Activated gamma-delta T cell treated with anti-CD3 and anti-CD28 coated beads, Interleukin-2, amount 50 U/mL, for 16 hours (primary cell): ENCODE measurements at regions not wholly inside any gene's neighbourhood (a gene's known extent, or its start where the extent isn't known, plus 50 kb on each side); places are given as distances from the start of the nearest gene placed in this dataset.
"Not testable (repeated sequence)": the region's sequence is repeated elsewhere in the genome, so short reads cannot be mapped to it uniquely, and the experiment has no call there.

ENCODE experiments used
- DNase-seq: peaks from one replicate; pipeline ENCODE4 v3.0.0-alpha.2; 2020; ENCODE audit warnings: low read depth

GRCh38 chr20:4435671-4436455 lies 186.8 kb upstream of the ADRA1D start:
- DNase-seq, result no peak

DNA sequence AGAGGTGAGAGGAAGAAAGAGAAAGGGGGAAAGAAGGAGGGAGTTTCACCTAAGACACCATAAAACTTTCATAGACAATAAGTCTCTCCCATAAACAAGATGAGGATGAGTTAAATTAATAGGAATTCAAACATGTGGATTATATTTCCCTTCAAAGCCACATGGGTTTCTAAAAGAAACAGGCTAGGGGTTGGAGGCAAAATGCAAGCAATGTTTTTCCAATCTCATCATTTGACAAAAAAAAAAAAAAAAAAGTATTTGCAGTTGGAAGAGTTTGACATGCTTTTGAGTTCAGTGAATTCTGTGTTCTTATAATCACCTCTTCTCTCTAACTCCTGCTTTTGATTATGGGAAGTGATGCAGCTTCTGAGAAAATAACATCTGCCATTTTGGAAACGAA lies 186.1 kb upstream of the ADRA1D start:
- no peak for DNase-seq

DNA sequence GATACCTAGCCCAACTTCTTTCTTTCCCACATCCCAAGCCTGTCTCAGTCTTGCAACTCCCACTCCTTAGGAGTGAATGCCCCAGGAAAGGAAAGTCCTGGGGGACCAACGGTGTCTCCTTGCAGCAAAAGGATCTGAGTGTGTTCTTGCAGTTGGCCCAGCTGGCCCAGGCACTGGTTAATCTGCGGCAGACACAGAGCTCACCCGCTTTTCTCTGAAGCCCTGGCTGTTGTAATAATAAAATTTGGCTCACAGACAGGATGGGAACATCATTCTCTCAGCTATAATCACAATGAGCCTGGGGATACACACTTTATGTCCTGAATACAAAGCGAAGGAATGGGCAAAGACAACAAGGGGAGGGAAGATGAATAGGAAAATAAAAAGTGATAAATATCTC lies 185.6 kb upstream of the ADRA1D start:
- no peak for DNase-seq

- DNase-seq, result no peak
These were observed 182.4 kb upstream of the ADRA1D start for GRCh38 chr20:4431446-4431845.

DNA sequence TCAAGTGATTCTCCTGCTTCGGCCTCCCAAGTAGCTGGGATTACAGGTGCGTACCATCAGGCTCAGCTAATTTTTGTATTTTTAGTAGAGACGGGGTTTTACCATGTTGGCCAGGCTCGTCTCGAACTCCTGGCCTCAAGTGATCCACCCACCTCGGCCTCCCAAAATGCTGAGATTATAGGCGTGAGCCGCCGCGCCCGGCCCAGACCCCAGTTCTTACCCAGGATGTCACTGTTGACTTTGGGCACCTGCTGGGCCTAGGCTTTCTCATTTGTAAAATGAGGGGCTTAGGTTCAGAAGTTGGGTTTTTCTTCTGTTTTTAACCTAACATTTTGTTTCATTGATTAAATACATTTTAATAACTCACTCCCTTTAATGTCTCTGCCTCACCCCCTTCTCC lies 181.7 kb upstream of the ADRA1D start:
- DNase-seq, result not testable (repeated sequence)

GRCh38 chr20:4427940-4428586 lies 179.0 kb upstream of the ADRA1D start:
- no peak for DNase-seq

DNA sequence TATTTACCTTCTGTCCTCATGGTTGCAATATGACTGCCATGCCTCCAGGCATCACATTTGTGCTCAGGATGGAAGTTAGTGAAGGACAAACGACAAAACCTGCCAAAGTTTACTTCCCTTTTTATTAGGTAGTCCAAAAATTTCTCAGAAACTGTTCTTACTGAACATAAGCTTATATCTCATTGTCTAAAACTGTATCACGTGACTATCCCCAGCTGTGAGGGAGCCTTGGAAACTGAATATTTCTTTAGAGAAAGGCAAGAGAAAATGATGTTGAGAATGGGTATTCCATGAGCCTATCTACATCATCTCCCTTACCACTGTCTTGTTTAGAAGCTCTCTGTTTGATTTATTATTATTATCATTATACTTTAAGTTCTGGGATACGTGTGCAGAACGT lies 169.1 kb upstream of the ADRA1D start:
- no peak for DNase-seq

GRCh38 chr20:4415281-4415680 lies 166.2 kb upstream of the ADRA1D start:
- no peak for DNase-seq

GRCh38 chr20:4413314-4414049 lies 164.4 kb upstream of the ADRA1D start:
- DNase-seq, result no peak

DNA sequence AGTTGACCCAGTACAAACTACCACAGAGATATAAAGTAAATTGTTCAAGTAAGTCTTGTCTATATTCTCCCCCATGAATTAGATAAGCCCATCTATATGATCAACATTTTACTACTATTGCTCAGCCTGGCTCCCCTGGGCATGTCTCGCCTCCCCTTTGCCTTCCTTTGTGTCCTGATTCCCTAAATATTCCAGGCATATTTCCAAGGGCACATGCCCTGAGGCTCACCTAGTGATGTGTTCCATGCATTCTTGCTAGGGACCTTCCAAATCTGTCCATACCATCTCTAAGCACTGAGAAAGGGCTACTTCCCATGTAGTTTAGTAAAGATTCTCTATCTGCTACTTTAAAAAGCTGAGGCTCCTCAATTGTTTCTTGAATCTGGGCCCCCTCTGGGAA lies 163.1 kb upstream of the ADRA1D start:
- no peak for DNase-seq

DNA sequence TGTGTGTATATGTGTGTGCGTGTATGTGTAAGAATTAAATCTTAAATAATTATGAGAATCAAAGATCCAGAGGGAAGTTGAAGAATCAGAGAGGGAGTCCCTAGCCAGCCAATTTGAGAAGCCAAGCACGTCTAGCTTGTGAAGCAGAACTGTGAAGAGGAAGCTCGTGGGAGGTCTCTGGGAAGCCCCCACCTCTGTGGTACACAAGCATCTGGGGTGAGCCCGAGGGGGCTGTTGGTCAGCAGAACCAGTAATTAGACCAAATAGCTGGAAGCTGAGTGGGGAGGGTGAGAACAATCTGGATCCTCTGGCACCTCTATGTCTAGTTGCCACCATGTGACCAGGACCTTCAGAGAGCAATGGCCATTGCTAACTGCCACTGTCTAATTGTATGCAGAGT lies 162.7 kb upstream of the ADRA1D start:
- no peak for DNase-seq

GRCh38 chr20:4406627-4407026 lies 157.5 kb upstream of the ADRA1D start:
- no peak for DNase-seq

- no peak for DNase-seq
These were observed 152.5 kb upstream of the ADRA1D start for GRCh38 chr20:4401601-4402000.

GRCh38 chr20:4384961-4385360 lies 135.9 kb upstream of the ADRA1D start:
- DNase-seq, result no peak

- no peak for DNase-seq
These were observed 134.9 kb upstream of the ADRA1D start for GRCh38 chr20:4383961-4384360.

GRCh38 chr20:4375881-4376280 lies 126.8 kb upstream of the ADRA1D start:
- DNase-seq, result no peak

DNA sequence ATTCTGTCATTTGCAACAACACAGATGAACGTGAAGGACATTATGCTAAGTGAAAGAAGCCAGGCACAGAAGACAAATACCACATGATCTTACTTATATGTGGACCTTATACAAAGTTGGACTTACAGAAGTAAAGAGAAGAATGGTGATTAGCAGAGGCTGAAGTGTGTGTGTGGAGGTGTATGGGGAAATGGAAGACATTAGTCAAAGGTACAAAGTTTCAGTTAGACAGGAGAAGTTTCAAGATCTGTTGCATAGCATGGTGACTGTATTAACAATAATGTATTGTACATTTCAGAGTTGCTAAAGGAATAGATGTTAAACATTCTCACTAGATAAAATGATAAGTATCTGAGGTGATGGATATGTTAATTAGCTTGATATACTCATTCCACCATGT lies 124.4 kb upstream of the ADRA1D start:
- no peak for DNase-seq

DNA sequence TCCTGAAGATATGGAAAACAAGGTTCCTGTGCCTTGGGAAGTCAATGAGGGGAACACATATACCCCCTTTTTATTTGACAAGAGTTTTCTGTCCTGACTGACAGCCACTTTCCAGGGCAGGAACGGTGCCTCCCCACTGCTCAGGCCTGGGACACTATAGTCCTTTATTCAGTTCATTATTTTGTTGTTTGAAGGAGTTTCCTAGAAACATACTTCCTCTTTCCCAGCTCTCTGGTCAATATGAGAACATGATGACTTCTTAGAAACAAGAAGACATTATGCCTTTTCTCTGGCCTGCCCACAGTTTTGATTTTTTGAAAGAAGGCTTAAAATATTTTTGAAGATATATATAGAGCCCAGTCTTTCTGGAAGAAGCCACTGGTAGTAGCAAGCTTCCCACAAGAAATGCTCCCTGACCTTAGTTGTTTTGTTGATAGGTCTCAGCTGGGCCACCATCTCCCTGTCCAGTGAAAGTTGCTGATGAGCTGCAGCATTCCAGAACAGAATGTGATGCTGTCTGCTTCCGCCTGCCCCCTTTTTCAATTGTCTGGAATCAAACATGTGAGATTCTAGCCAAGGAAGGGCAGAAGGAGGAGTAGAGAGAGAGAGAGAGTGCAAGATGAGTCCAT lies 122.7 kb upstream of the ADRA1D start:
- DNase-seq, result no peak

- no peak for DNase-seq
These were observed 121.8 kb upstream of the ADRA1D start for GRCh38 chr20:4370851-4371250.

DNA sequence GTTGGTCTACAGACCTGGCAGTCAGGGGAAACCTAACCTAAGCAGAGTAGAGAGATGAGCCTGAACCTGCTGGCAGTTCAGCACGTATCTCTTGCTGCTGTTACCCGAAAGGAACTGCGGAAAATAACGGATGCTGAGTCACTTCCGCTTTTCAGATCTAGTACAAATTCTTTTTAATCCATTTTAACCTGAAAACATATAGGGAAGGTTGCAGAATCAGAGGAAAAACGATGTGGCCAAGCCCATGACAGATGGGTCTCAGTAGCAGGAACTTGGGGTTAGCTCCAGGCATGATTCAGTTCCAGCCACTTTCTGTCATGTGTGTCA lies 120.7 kb upstream of the ADRA1D start:
- no peak for DNase-seq

- no peak for DNase-seq
These were observed 120.2 kb upstream of the ADRA1D start for GRCh38 chr20:4369119-4369797.

GRCh38 chr20:4366076-4366475 lies 117.0 kb upstream of the ADRA1D start:
- no peak for DNase-seq
